Testis (tissue), 2 donors: ENCODE measurements at regions not wholly inside any gene's neighbourhood (a gene's known extent, or its start where the extent isn't known, plus 50 kb on each side); places are given as distances from the start of the nearest gene placed in this dataset.

ENCODE experiments used
- DNase-seq: peaks from one replicate; pipeline ENCODE4 v3.0.0-alpha.2; 2019
- H3K27ac ChIP-seq, 2 donors: fragments of 200-600 bp; sonication (generic); one replicate each; pipeline ENCODE4 v1.5.1; 2019
- H3K27me3 ChIP-seq: fragments of 200-600 bp; sonication (generic); one replicate; pipeline ENCODE4 v1.5.1; 2019
- H3K36me3 ChIP-seq: fragments of 200-600 bp; sonication (generic); one replicate; pipeline ENCODE4 v1.5.1; 2017; ENCODE audit warnings: low read depth; ENCODE audit errors: missing control alignments
- H3K4me1 ChIP-seq: fragments of 200-600 bp; sonication (generic); one replicate; pipeline ENCODE4 v1.5.1; 2019
- H3K4me3 ChIP-seq, 2 donors: fragments of 200-600 bp; sonication (generic); one replicate each; pipeline ENCODE4 v1.5.1; 2017 to 2019
- H3K9me3 ChIP-seq: fragments of 200-600 bp; sonication (generic); one replicate; pipeline ENCODE4 v1.5.1; 2017
- CTCF ChIP-seq, 3 experiments: fragments of 450-650 bp in 2 of 3; fragments of 200-600 bp in 1 of 3; sonication (generic) in 1 of 3; IDR thresholded peaks; one replicate each; pipeline ENCODE4 v1.5.1; 2016 to 2019; ENCODE audit warnings: antibody characterized with exemption in 3 of 3, mild to moderate bottlenecking in 2 of 3, moderate library complexity in 1 of 3
- POLR2A ChIP-seq: fragments of 450-650 bp; IDR thresholded peaks from one replicate; pipeline ENCODE4 v1.6.1; 2017; ENCODE audit warnings: antibody characterized with exemption, mild to moderate bottlenecking, moderate library complexity
- whole genome bisulfite sequencing, 2 donors: methylation state at CpG; one replicate each; pipeline ENCODE4 v1.1.5; 2018; 5-methylcytosine and 5-hydroxymethylcytosine counted together
- intact Hi-C: fragments of 100-400 bp; cut with DNase I; formaldehyde crosslinking; loops from one replicate; pipeline ENCODE4 v1.15.1; 2023; ENCODE audit warnings: low total_unique reads

DNA sequence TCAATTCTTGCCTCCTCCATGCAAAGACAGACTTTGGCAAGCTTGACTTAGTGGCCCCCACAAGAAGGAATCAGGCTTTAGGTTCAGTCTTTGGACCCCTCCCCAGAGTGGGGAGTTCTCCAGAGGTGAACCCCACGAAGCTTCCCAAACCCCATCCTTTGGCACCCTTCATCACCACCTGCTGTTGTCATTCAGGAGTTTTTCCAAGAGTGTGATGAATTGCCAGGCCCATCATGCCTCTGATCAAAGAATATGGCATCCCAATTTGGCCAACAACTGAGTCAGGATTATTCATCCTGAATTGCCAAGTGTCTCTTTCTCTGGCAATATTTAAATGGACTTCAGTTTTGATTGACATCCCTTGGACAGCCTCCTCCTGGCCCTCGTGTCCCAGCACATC lies 404.7 kb upstream of the MKI67 start:
- 61 to 63% methylated on average over 2 of the region's 2 CpGs for WGBS, 2 donors
- intact Hi-C loops = no loop called here
- TF ChIP-seq CTCF (IDR thresholded peaks at IDR 0.05) (no peak), POLR2A (no peak)

DNA sequence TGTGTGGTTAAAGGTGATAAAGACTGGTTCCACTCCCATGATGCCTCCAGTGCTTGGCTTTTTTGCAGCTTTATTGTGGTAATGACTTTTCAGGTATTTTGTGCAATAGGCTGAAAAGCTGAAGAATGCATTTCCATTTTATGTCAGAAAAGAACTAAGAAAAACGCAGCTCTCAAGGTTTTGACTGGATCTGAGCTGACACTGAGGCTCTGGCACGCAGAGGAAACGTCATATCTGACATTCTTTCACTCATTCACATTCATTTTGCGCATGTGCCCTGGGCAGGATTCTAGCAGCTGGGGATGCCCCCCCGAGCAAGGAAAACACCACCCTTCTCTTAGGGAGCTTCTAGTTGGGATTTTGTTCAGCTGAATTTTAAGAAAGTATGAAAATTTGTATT lies 408.5 kb upstream of the MKI67 start:
- WGBS, 2 donors = 79 to 84% methylated on average over 5 of the region's 5 CpGs
- no peaks in the 10 kb centered on the region for H3K27me3 ChIP-seq
- TF ChIP-seq CTCF (IDR thresholded peaks at IDR 0.05) (no peak), POLR2A (no peak)

More for the DNA sequence above, 404.7 kb upstream of the MKI67 start:
- Histone ChIP-seq H3K36me3 (no peaks in the 10 kb centered on the region), H3K27me3 (no peaks in the 10 kb centered on the region), H3K4me1 (no peaks in the 10 kb centered on the region), H3K27ac (no peak overlapping the region), H3K4me3 (no peak overlapping the region), H3K9me3 (no peaks in the 10 kb centered on the region)
- no peak for DNase-seq

GRCh38 chr10:128536259-128536658 lies 410.0 kb upstream of the MKI67 start:
- intact Hi-C loops = no loop called here

More for the DNA sequence above, 408.5 kb upstream of the MKI67 start:
- no peak for DNase-seq
- Histone ChIP-seq H3K27ac (no peak overlapping the region), H3K36me3 (no peaks in the 10 kb centered on the region), H3K4me3 (no peak overlapping the region), H3K9me3 (no peaks in the 10 kb centered on the region), H3K4me1 (no peaks in the 10 kb centered on the region)
- intact Hi-C loops = no loop called here

GRCh38 chr10:128537834-128538330 lies 411.7 kb upstream of the MKI67 start:
- Histone ChIP-seq H3K36me3 (no peaks in the 10 kb centered on the region), H3K9me3 (no peaks in the 10 kb centered on the region), H3K27me3 (no peaks in the 10 kb centered on the region), H3K4me1 (peaks cover 7% of the 10 kb centered on the region), H3K4me3 (no peak overlapping the region), H3K27ac (no peak overlapping the region)
- intact Hi-C loops = no loop called here
- TF ChIP-seq POLR2A = no peak
- TF ChIP-seq CTCF (IDR thresholded peaks at IDR 0.05) = no peak
- WGBS, 2 donors = 62 to 64% methylated on average over 7 of the region's 7 CpGs
- DNase-seq = no peak

More at GRCh38 chr10:128536259-128536658, 410.0 kb upstream of the MKI67 start:
- no peak overlapping the region for H3K4me3 ChIP-seq
- H3K36me3 ChIP-seq = no peaks in the 10 kb centered on the region
- no peaks in the 10 kb centered on the region for H3K27me3 ChIP-seq
- WGBS, 2 donors = 74 to 81% methylated on average over 6 of the region's 6 CpGs
- DNase-seq = no peak
- TF ChIP-seq CTCF (IDR thresholded peaks at IDR 0.05) (no peak), POLR2A (no peak)
- H3K9me3 ChIP-seq = no peaks in the 10 kb centered on the region
- H3K4me1 ChIP-seq = peaks cover 4% of the 10 kb centered on the region
- no peak overlapping the region for H3K27ac ChIP-seq

GRCh38 chr10:128538671-128539070 lies 412.4 kb upstream of the MKI67 start:
- no peak for DNase-seq
- no peak for TF ChIP-seq POLR2A
- TF ChIP-seq CTCF (IDR thresholded peaks at IDR 0.05) = no peak
- H3K4me1 ChIP-seq = peaks cover 7% of the 10 kb centered on the region
- H3K4me3 ChIP-seq = no peak overlapping the region
- intact Hi-C loops = no loop called here
- H3K9me3 ChIP-seq = no peaks in the 10 kb centered on the region
- H3K27ac ChIP-seq = no peak overlapping the region
- WGBS, 2 donors = 83 to 84% methylated on average over 5 of the region's 5 CpGs
- no peaks in the 10 kb centered on the region for H3K36me3 ChIP-seq
- no peaks in the 10 kb centered on the region for H3K27me3 ChIP-seq
